ENCODE measurements at regions not wholly inside any gene's neighbourhood (a gene's known extent, or its start where the extent isn't known, plus 50 kb on each side); places are given as distances from the start of the nearest gene placed in this dataset.
A peak's percentile ranks its signal among the peaks of the same experiment; 100 is the strongest.

DNA sequence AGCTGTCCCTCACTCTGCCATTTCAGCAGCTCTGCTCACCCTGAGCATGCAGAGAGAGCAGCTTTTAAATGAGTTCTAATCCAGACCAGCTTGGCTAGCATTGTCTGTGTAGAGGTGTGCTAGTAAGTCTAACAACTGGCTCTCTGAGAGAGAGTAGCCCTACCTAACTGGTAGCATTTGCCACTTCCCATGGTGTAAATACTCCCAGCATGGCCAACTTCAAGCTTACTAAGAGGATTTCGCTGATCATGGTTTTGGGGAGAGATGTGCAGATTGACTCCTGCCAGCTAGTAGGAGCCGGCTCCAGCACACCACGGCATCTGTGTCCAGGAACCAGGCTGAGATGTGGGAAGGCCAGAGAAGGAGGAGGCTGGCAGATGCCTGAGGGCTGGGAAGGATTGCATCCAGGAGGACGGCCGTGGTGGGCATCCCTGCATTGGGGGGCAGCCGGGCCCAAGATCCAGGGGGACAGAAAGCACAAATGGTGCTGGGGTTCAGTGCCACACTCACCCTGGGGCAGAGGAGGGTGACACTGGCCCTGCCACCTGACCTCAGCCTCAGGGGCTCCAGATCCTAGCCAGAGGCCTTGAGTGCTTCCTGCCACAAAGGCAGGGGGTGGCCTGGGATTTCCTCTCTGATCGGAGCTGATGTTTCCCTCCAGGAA, 394.9 kb upstream of the TNRC6C start:
- in situ Hi-C loops (cut with HindIII; ENCODE audit: low pct_ligation_motif_present, low pct_unique_long_range_greater_than_20kb, low sequenced_read_pairs): no loop called here
- no peak for DNase-seq

DNA sequence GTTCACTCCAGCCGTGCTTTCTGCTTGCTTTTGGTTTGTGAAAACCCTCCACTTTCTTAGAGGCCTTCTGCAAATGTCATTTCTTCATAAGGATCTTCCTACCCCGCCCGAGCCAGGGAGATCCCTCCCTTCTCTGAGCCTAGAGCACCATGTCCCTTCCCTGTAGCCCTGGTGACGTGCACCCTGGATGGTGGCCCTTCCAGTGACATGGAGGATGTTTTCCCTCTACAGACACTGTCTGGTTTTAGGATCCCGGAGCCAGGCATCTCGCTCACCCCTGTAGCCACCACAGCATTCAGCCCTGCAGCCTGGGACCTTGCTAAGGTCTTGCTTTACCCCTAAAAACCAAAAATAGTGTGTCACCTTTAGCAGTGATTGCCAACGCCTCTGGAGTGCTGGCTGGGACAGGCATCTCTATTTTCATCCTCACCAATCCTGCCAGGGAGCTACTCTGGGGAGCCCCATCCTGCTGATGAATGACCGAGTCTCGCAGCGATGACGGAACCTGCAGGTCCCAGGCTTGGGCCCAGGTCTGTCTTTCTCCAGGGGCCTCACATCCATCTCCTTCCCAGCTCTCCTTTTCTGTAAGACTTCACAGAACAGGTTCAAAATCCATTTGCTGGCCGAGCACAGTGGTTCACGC, 394.1 kb upstream of the TNRC6C start:
- DNase-seq: no peak
- in situ Hi-C loops (cut with HindIII; ENCODE audit: low pct_ligation_motif_present, low pct_unique_long_range_greater_than_20kb, low sequenced_read_pairs): no loop called here

DNA sequence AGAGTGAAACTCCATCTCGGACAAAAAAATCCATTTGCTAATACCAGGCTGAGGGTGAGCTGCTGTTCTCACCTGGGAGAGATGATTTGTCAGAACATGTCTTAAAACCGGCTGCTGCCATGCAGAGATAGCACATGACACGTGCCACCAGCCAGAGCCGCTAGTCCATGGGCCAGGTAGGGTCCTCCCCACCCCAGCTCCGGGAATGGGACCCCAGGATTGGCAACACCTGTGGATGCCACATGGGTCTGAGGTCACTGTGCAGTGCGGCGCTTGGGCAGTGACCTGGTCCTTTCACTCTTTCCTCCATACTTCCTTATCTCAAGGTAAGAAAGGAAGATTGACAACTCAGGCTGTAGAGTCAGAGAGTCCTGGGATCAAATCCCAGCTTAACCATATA, 393.3 kb upstream of the TNRC6C start:
- in situ Hi-C loops (cut with HindIII; ENCODE audit: low pct_ligation_motif_present, low pct_unique_long_range_greater_than_20kb, low sequenced_read_pairs): no loop called here
- no peak for DNase-seq

DNA sequence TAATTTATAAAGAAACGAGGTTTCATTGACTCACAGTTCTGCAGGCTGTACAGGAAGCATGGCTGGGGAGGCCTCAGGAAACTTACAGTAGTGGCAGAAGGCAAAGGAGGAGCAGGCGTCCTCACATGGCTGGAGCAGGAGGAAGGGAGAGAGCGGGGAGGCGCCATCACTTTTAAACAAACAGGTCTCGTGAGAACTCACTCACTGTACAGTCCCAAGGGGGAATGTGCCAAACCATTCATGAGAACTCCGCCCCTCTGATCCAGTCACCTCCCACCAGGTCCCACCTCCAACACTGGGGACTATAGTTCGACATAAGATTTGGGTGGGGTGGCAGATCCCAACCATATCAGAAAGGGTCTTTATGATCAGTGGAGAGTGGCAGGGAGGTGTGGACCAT, 392.4 kb upstream of the TNRC6C start:
- DNase-seq: no peak
- in situ Hi-C loops (cut with HindIII; ENCODE audit: low pct_ligation_motif_present, low pct_unique_long_range_greater_than_20kb, low sequenced_read_pairs): no loop called here

DNA sequence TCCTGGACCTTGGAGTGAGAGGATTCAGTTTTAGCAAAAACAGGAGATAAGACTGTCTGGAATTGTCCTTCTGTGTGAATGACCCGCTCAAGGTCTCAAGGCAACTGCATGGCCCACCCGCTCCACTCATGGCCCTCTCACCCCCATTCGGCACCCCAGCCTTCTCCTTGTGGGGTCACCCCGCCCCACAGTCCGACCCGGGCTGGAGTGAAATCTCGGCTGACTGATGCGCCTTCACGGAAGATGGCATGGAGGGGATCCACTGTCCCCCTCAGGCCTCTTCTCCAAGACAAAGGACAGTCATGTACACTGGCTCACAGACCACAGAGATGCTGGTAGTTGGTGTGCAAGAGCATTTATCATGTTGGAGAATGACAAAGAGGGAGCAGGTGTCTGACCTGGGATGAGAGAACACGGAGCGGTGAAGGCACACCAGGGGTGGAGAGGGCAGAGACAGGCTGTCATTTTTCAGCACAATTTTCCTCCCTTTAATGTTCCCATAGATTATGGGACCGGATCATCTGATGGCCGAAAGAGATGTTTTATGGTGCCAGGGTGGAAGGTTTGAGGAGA, 391.9 kb upstream of the TNRC6C start:
- in situ Hi-C loops (cut with HindIII; ENCODE audit: low pct_ligation_motif_present, low pct_unique_long_range_greater_than_20kb, low sequenced_read_pairs): no loop called here
- DNase-seq: no peak

DNA sequence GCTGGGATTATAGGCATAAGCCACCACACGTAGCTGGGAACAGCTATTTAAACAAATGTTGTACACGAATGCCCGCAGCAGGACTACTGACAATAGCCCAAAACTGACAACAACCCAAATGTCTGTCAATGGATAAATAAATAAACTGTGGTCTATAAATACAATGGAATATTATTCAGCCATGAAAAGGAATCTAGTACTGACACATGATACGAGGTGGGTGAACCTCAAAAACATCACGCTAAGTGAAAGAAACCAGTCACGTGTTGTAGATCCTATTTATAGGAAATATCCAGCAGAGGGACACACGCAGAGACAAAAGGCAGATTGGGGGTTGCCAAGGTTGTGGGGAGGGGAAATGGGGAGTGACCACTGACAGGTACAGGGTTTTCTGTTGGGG, 390.0 kb upstream of the TNRC6C start:
- in situ Hi-C loops (cut with HindIII; ENCODE audit: low pct_ligation_motif_present, low pct_unique_long_range_greater_than_20kb, low sequenced_read_pairs): no loop called here
- no peak for DNase-seq

DNA sequence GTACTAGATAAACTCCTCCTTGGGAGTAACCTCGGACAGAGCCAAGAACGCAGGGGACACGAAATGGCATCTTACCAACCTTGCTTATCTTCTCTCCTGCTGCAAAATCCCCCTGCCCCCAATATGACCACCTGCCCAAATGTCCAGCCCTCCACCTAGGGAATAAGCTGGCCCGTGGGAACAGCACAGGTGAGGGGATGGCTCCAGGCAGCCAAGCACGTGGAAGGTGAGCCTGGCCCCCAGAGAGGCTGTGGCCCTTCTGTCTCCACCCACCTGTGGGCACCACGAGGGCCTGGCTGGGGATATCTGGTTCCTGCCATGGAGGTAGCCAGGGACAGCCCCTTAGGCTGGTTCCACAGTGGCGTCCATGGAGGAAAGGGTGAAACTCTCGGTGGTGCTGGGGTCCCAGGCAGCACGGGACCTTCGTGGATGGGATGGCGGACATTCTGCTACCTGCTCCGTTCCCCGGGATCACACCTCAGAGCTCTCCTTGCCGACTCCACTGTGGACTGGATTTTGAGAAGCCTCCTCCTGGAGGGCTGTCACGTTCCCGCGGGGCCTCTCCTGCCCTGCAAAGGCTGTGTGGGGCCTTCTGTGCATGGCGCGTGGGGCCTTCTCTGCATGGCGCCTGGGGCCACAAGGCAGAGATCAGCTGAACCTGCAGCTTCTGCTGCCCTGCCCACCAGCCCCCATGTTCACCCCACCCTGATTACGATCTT, 388.5 kb upstream of the TNRC6C start:
- in situ Hi-C loops (cut with HindIII; ENCODE audit: low pct_ligation_motif_present, low pct_unique_long_range_greater_than_20kb, low sequenced_read_pairs): no loop called here
- DNase-seq: no peak

DNA sequence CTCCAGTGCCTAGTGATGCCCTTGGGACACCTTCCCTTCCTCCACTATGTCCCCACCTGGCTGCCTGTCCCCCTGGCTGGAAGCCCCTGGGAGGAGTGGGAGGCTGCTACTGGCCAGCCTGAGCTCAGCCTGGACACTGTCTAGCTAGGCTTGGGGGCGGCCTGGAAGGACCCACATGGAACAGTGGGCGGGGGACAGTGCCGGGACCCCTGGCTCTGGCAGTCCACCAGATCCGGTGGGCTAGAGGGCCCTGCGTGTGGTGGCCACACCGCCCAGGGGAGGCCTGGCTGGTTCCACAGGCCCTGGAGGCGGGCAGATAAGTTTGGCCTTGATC, 388.0 kb upstream of the TNRC6C start:
- in situ Hi-C loops (cut with HindIII; ENCODE audit: low pct_ligation_motif_present, low pct_unique_long_range_greater_than_20kb, low sequenced_read_pairs): no loop called here
- DNase-seq: no peak

DNA sequence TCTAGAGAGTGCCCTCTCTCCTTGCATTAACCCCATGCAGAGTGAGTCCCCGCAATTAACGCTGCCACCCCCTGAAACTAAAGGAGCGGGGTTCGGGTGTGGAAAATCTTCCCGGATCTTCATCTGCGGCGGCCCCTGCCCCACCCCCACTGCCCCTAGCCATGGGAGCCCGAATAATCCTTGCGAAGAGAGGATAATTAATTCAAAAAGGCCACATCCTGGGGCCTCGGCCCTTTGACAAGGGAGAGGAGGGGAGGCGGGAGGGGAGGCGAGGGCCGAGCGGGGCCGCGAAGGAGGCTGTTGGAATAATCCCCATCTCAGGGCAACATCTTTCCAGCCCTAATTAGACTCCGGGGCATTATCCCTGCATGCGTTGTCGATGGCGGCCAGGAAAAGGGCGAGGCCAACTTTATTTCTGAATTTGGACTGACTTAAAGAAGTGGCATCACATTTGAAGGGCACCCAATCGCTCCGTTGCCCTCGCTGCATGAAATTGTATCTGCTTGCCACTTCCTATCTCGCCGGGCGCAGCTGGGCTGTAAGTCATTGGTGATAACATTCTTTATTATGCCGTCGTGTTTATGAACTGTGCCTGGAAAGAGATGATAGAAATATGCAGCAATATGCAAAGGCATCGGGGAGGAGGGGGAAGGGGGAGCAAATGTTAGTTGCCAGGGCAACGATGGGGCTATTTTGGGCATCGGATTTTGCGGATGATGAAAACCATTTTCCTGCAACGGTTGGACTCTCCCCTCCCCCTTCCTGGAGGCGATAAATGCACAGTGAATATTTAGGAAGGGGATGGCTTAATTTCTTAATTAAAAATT, 387.1 kb upstream of the TNRC6C start:
- in situ Hi-C loops (cut with HindIII; ENCODE audit: low pct_ligation_motif_present, low pct_unique_long_range_greater_than_20kb, low sequenced_read_pairs): no loop called here

DNA sequence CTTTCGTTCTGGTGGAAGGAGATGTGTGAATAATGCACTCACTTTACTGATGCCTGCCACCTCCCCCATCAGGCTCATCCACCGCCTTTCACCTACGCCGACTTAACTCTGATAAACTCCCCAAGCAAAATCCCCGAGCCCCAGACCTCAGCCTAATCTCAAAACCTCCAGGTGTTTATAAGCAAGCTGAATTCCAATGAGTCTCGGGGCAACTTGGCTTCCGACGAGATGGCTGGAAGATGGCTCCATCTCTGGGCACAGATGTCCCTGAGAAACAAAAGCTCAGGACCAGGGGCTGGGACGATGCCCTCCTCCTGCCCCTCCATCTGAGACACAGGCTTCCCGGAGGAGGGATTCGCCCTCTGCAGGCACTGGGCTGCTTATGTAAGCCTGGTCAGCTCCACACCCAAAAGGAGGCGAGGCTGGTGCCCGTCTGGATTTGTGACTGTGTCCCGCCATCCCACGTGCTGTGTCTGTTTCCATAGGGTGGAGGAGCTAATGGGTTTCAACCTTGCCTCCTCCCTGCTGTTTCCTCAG, 386.4 kb upstream of the TNRC6C start:
- no peak for DNase-seq
- in situ Hi-C loops (cut with HindIII; ENCODE audit: low pct_ligation_motif_present, low pct_unique_long_range_greater_than_20kb, low sequenced_read_pairs): no loop called here

More for the DNA sequence above, 387.1 kb upstream of the TNRC6C start:
- DNase-seq: no peak

DNA sequence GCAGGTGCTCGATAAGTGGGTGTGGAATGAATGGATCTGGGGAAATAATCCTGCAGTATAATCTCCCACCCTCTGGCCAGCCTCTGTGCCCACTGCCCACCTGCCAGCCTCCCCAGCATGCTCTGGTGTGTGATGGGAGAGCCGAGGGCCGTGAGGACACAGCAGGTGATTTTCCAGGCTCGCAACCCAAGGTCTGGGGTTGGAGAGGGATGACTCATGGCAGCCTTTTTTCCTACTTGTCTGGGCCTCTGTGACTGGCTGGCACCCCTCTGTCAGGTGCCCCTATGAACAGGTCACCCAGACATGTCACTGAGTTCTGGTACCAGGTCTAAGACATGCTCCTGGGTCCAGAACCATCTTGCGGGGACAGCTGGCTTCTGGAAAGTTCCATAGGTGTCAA, 385.7 kb upstream of the TNRC6C start:
- no peak for DNase-seq
- in situ Hi-C loops (cut with HindIII; ENCODE audit: low pct_ligation_motif_present, low pct_unique_long_range_greater_than_20kb, low sequenced_read_pairs): no loop called here

DNA sequence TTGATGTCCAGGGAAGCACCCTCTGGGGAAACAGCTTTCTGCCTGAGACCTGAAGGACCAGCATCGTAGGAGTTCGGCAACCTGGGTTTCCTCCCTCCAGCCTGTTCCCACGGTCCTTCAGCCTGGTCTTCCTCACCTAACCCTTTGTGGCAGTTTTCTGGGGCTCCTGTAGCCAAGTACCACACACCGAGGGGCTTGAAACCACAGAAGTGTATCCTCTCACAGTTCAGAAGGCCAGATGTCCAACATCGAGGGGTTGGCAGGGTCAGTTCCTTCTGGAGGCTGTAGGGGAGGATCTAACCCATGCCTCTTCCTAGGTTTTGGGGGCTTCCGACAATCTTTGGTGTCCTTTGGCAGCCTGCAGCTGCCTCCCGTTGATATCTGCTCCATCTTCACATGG, 381.0 kb upstream of the TNRC6C start:
- in situ Hi-C loops (cut with HindIII; ENCODE audit: low pct_ligation_motif_present, low pct_unique_long_range_greater_than_20kb, low sequenced_read_pairs): no loop called here
- DNase-seq: no peak

DNA sequence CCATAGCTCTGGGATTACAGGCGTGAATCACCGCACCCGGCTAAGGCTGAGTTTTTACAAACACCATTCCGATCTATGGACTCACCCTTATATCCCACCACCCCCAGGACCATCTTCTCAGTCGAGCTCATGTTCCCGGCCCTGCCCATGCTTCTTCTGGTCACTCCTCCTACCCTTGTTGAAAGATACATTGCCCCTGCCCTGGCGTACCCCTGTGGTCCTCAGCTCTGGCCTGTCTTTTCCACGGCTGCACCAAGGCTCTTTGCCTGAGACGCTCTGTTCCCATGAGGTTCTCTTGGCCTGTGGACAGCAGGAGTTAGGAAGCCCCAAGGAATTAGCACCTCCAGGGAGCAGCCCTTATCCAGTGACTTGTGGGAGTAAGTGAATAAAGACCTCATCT, 379.4 kb upstream of the TNRC6C start:
- in situ Hi-C loops (cut with HindIII; ENCODE audit: low pct_ligation_motif_present, low pct_unique_long_range_greater_than_20kb, low sequenced_read_pairs): no loop called here
- no peak for DNase-seq

DNA sequence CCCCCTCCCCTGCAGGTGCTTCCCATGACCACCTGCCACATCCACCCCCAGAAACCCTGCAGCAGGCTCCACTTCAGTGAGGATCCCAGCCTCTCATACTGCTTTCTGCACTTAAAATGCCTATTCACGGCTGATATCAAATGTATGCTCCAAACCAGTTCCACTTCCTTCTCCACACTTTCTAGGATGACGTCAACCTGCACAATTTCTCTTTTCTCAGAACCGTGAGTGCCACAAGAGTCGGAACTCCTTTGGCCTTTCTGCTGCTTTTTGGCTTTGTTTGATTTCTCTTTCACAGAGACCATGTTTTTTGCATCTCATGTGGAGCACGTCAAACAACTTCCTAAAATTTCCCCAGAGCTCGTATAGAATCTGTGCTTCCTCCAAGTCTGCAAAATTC, 378.8 kb upstream of the TNRC6C start:
- in situ Hi-C loops (cut with HindIII; ENCODE audit: low pct_ligation_motif_present, low pct_unique_long_range_greater_than_20kb, low sequenced_read_pairs): no loop called here

DNA sequence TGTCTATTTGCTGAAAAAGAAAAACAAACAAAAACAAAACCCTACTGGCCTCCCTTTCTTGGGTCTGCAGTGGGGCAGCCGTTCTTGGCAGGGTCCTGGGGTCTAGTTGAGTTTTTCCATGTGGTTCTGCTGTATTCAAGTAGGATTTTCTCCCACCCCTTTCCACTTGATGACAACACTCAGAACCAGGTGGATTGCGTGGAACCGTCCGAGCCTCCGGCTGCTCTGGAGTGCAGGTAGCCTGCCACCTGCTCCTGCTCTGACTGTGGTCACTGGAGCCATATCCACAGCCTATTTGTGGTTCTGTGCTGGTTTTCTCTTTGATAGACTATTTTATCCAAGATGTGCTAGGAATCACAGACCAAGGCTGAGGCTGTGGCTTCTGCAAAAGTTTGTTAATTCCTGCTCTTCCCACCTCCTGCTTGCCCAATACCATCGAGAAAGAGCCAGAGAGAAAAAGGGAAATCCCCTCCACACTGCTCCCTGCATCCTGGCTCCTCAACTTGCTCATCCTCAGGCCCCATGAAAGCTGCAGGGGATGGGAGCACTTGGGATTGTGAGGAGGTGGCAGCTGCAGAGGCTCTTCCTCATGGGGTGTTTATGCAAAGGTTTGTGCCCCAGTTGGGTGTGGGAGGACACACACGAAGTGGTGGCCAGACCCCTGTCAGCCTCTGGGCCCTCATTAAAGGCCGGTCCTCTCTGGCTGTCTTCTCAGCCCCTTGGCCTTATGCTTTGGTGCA, 377.8 kb upstream of the TNRC6C start:
- no peak for DNase-seq
- in situ Hi-C loops (cut with HindIII; ENCODE audit: low pct_ligation_motif_present, low pct_unique_long_range_greater_than_20kb, low sequenced_read_pairs): no loop called here

More for the DNA sequence above, 378.8 kb upstream of the TNRC6C start:
- no peak for DNase-seq

DNA sequence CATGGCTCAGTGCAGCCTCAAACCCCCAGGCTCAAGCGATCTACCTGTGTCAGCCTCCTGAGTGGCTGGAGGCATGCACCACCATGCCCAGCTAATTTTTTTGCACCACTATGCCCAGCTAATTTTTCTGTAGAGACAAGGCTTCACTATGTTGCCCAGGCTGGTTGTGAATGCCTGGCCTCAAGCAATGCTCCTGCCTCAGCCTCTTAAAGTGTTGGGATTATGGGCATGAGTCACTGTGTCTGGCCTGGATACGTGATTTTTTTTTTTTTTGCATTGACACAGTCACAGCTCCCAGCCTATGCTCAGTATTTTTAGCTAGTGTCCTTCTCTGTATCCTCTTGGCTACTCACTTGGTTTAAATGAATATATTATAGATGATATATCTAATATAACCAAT, 377.0 kb upstream of the TNRC6C start:
- peak; percentile 31 for DNase-seq
- in situ Hi-C loops (cut with HindIII; ENCODE audit: low pct_ligation_motif_present, low pct_unique_long_range_greater_than_20kb, low sequenced_read_pairs): no loop called here

DNA sequence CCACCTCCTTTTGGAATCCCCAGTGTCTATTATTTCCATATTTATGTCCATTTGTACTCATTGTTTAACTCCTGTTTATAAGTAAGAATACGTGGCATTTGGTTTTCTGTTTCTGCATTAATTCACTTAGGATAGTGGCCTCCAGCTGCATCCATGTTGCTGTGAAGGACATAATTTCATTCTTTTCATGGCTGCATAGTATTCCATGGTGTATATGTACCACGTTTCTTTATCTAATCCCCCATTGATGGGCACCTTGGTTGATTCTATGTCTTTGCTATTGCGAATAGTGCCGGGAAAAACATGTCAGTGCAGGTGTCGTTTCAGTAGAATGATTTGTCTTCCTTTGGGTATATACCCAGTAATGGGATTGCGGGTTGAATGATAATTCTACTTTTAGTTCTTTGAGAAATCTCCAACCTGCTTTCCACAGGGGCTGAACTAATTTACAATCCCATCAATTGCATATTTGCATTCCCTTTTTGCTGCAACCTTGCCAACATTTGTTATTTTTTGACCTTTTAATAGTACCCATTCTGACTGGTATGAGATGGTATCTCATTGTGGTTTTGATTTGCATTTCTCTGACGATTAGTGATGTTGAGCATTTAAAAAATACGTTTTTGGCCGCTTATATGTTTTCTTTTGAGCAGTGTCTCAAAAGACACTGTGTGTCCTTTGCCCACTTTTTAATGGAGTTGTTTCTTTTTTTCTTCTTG, 373.2 kb upstream of the TNRC6C start:
- in situ Hi-C loops (cut with HindIII; ENCODE audit: low pct_ligation_motif_present, low pct_unique_long_range_greater_than_20kb, low sequenced_read_pairs): no loop called here

More for the DNA sequence above, 373.2 kb upstream of the TNRC6C start:
- DNase-seq: no peak

Measured in ACHN (cell line).